Ovary (tissue), 3 donors: ENCODE measurements at regions not wholly inside any gene's neighbourhood (a gene's known extent, or its start where the extent isn't known, plus 50 kb on each side); places are given as distances from the start of the nearest gene placed in this dataset.

Experiments
- CTCF ChIP-seq, 3 donors: fragments of 450-650 bp in 2 of 3; fragments of 200-600 bp in 1 of 3; IDR thresholded peaks; one replicate each; pipeline versions ENCODE4 v1.5.1 to v1.8.0; 2016 to 2022; ENCODE audit warnings: antibody characterized with exemption in 3 of 3, mild to moderate bottlenecking in 1 of 3
- POLR2A ChIP-seq: fragments of 450-650 bp; IDR thresholded peaks from one replicate; pipeline ENCODE4 v1.6.1; 2017; ENCODE audit warnings: antibody characterized with exemption, mild to moderate bottlenecking, moderate library complexity
- donor health status: DM: no; HTN: no; CAD: no.

- TF ChIP-seq CTCF (IDR thresholded peaks at IDR 0.05) (no peak), POLR2A (no peak)
These were observed 73.1 kb upstream of the PDE1A start for GRCh38 chr2:182499706-182500470.
